Gastroesophageal sphincter (tissue), 4 donors: ENCODE measurements at regions not wholly inside any gene's neighbourhood (a gene's known extent, or its start where the extent isn't known, plus 50 kb on each side); places are given as distances from the start of the nearest gene placed in this dataset.

ENCODE experiments used
- ATAC-seq: fragments of 150-250 bp; one replicate; pipeline ENCODE4 v1.9.1; 2016; ENCODE audit warnings: mild to moderate bottlenecking, moderate library complexity
- H3K27ac ChIP-seq, 4 donors: fragments of 200-600 bp; sonication (generic) in 3 of 4; 1 replicate in 3 of 4; 2 replicates in 1 of 4; pipeline ENCODE4 v1.5.1; 2016 to 2019
- H3K27me3 ChIP-seq: fragments of 200-600 bp; sonication (generic); one replicate; pipeline ENCODE4 v1.5.1; 2019
- H3K36me3 ChIP-seq, 2 donors: fragments of 200-600 bp; sonication (generic); one replicate each; pipeline ENCODE4 v1.5.1; 2019; ENCODE audit warnings: control low read depth in 1 of 2
- H3K4me1 ChIP-seq, 3 donors: fragments of 200-600 bp; sonication (generic); 1 replicate in 2 of 3; 2 replicates in 1 of 3; pipeline ENCODE4 v1.5.1; 2016 to 2019; ENCODE audit warnings: control low read depth in 2 of 3
- H3K4me3 ChIP-seq, 2 donors: fragments of 200-600 bp; sonication (generic); one replicate each; pipeline ENCODE4 v1.5.1; 2019; ENCODE audit warnings: mild to moderate bottlenecking in 1 of 2, moderate library complexity in 1 of 2
- H3K9me3 ChIP-seq, 3 donors: fragments of 200-600 bp; sonication (generic); one replicate each; pipeline ENCODE4 v1.5.1; 2017 to 2019; ENCODE audit warnings: control low read depth in 2 of 3
- CTCF ChIP-seq, 4 experiments: fragments of 200-600 bp in 2 of 4; fragments of 450-650 bp in 2 of 4; sonication (generic) in 1 of 4; IDR thresholded peaks; one replicate each; pipeline ENCODE4 v1.5.1; 2017 to 2019; ENCODE audit warnings: antibody characterized with exemption in 4 of 4, mild to moderate bottlenecking in 2 of 4, moderate library complexity in 2 of 4
- EP300 ChIP-seq: sonication (generic); formaldehyde crosslinking; IDR thresholded peaks from one replicate; pipeline ENCODE4 v1.6.1; 2017; ENCODE audit warnings: antibody characterized with exemption, mild to moderate bottlenecking
- POLR2A ChIP-seq, 2 donors: fragments of 450-650 bp; IDR thresholded peaks; one replicate each; pipeline ENCODE4 v1.6.1; 2017; ENCODE audit warnings: antibody characterized with exemption in 2 of 2, mild to moderate bottlenecking in 2 of 2, moderate library complexity in 1 of 2
- POLR2AphosphoS5 ChIP-seq: sonication (generic); formaldehyde crosslinking; IDR thresholded peaks from one replicate; pipeline ENCODE4 v1.6.1; 2017; ENCODE audit warnings: antibody characterized with exemption
- WGBS, 2 donors: methylation state at CpG; one replicate each; pipeline ENCODE4 v1.1.5; 2018; ENCODE audit warnings: low coverage in 1 of 2; 5-methylcytosine and 5-hydroxymethylcytosine counted together

GRCh38 chr16:6898896-6899295 lies 433.7 kb upstream of the RBFOX1 start:
- Histone ChIP-seq H3K4me1 (no peaks in the 10 kb centered on the region), H3K27me3 (no peaks in the 10 kb centered on the region), H3K4me3 (no peak overlapping the region), H3K9me3 (no peaks in the 10 kb centered on the region), H3K27ac (no peak overlapping the region), H3K36me3 (no peaks in the 10 kb centered on the region)
- no peak for ATAC-seq
- WGBS, 2 donors: 80 to 86% methylated on average over 10 of the region's 10 CpGs
- TF ChIP-seq CTCF (IDR thresholded peaks at IDR 0.05) (no peak), POLR2A (IDR thresholded peaks at IDR 0.05) (no peak), EP300 (no peak), POLR2AphosphoS5 (no peak)

GRCh38 chr16:6897876-6898485 lies 434.7 kb upstream of the RBFOX1 start:
- ATAC-seq: no peak
- Histone ChIP-seq H3K27ac (no peak overlapping the region), H3K36me3 (no peaks in the 10 kb centered on the region), H3K27me3 (no peaks in the 10 kb centered on the region), H3K9me3 (no peaks in the 10 kb centered on the region), H3K4me1 (no peaks in the 10 kb centered on the region), H3K4me3 (no peak overlapping the region)
- WGBS, 2 donors: 46 to 53% methylated on average over 6 of the region's 8 CpGs
- TF ChIP-seq EP300 (no peak), CTCF (IDR thresholded peaks at IDR 0.05) (no peak), POLR2A (IDR thresholded peaks at IDR 0.05) (no peak), POLR2AphosphoS5 (no peak)

- no peak for ATAC-seq
- 25 to 35% methylated on average over 1 to 4 of the region's 4 CpGs for WGBS, 2 donors
- no peak for TF ChIP-seq POLR2A (IDR thresholded peaks at IDR 0.05)
Measured at GRCh38 chr16:6892966-6893365, 439.7 kb upstream of the RBFOX1 start.

GRCh38 chr16:6891496-6891895 lies 441.1 kb upstream of the RBFOX1 start:
- no peak for TF ChIP-seq CTCF (IDR thresholded peaks at IDR 0.05)
- no peak for TF ChIP-seq POLR2A (IDR thresholded peaks at IDR 0.05)
- TF ChIP-seq POLR2AphosphoS5: no peak
- no peak for TF ChIP-seq EP300
- H3K9me3 ChIP-seq: no peaks in the 10 kb centered on the region
- H3K4me3 ChIP-seq: no peak overlapping the region
- H3K36me3 ChIP-seq: no peaks in the 10 kb centered on the region
- WGBS, 2 donors: 26 to 38% methylated on average over 2 of the region's 2 CpGs
- no peak for ATAC-seq
- no peaks in the 10 kb centered on the region for H3K27me3 ChIP-seq
- no peak overlapping the region for H3K27ac ChIP-seq
- H3K4me1 ChIP-seq: no peaks in the 10 kb centered on the region

More at GRCh38 chr16:6892966-6893365, 439.7 kb upstream of the RBFOX1 start:
- H3K27me3 ChIP-seq: no peaks in the 10 kb centered on the region
- H3K9me3 ChIP-seq: no peaks in the 10 kb centered on the region
- H3K4me3 ChIP-seq: no peak overlapping the region
- H3K27ac ChIP-seq: no peak overlapping the region
- H3K4me1 ChIP-seq: no peaks in the 10 kb centered on the region
- no peaks in the 10 kb centered on the region for H3K36me3 ChIP-seq

GRCh38 chr16:6888531-6888930 lies 444.1 kb upstream of the RBFOX1 start:
- H3K36me3 ChIP-seq: no peaks in the 10 kb centered on the region
- no peak overlapping the region for H3K27ac ChIP-seq
- no peaks in the 10 kb centered on the region for H3K9me3 ChIP-seq
- 49 to 90% methylated on average over 2 of the region's 2 CpGs for WGBS, 2 donors
- no peaks in the 10 kb centered on the region for H3K4me1 ChIP-seq
- ATAC-seq: no peak
- H3K27me3 ChIP-seq: peaks cover 6% of the 10 kb centered on the region
- no peak overlapping the region for H3K4me3 ChIP-seq
- TF ChIP-seq POLR2AphosphoS5 (no peak), CTCF (IDR thresholded peaks at IDR 0.05) (no peak), POLR2A (IDR thresholded peaks at IDR 0.05) (no peak), EP300 (no peak)
